Adrenal gland (tissue), 5 donors: ENCODE measurements at regions not wholly inside any gene's neighbourhood (a gene's known extent, or its start where the extent isn't known, plus 50 kb on each side); places are given as distances from the start of the nearest gene placed in this dataset.

Experiments
- CTCF ChIP-seq, 6 experiments: fragments of 450-650 bp in 4 of 6; fragments of 200-600 bp in 2 of 6; sonication (generic) in 1 of 6; IDR thresholded peaks; 1 replicate in 5 of 6; 2 replicates in 1 of 6; pipeline versions ENCODE4 v1.5.1 to v1.8.0; 2016 to 2021; ENCODE audit warnings: antibody characterized with exemption in 6 of 6, mild to moderate bottlenecking in 2 of 6, moderate library complexity in 1 of 6
- POLR2A ChIP-seq, 2 donors: fragments of 450-650 bp; IDR thresholded peaks; one replicate each; pipeline ENCODE4 v1.6.1; 2017; ENCODE audit warnings: antibody characterized with exemption in 2 of 2, mild to moderate bottlenecking in 2 of 2, moderate library complexity in 1 of 2
- donor health status: DM: no; HTN: no; CAD: no.

- TF ChIP-seq CTCF (IDR thresholded peaks at IDR 0.05) (no peak), POLR2A (IDR thresholded peaks at IDR 0.05) (no peak)
These were observed 235.9 kb upstream of the CDH6 start for GRCh38 chr5:30957591-30957990.
